ENCODE measurements at regions not wholly inside any gene's neighbourhood (a gene's known extent, or its start where the extent isn't known, plus 50 kb on each side); places are given as distances from the start of the nearest gene placed in this dataset.
"Not testable (repeated sequence)": the region's sequence is repeated elsewhere in the genome, so short reads cannot be mapped to it uniquely, and the experiment has no call there.

DNA sequence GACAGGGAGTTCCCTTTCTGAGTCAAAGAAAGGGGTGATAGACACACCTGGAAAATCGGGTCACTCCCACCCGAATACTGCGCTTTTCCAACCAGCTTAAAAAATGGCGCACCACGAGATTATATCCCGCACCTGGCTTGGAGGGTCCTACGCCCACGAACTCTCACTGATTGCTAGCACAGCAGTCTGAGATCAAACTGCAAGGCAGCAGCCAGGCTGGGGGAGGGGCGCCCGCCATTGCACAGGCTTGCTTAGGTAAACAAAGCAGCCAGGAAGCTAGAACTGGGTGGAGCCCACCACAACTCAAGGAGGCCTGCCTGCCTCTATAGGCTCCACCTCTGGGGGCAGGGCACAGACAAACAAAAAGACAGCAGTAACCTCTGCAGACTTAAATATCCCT is 132.3 kb upstream of the ISL1 start:
- H3K4me1 ChIP-seq (ENCODE audit: insufficient read depth, low read length); POLR2A ChIA-PET (ENCODE audit: partially characterized antibody); H3K27ac ChIP-seq (ENCODE audit: low read depth, low read length); H3K36me3 ChIP-seq (ENCODE audit: insufficient read depth, low read length); H3K9me3 ChIP-seq (ENCODE audit: control insufficient read depth in 1 of 2, low read length in 2 of 2); H3K4me3 ChIP-seq (ENCODE audit: low read length in 2 of 2); intact Hi-C loops (cut with micrococcal nuclease); H3K27me3 Mint-ChIP-seq; DNase-seq; H3K27ac Mint-ChIP-seq; H3K4me1 Mint-ChIP-seq; CTCF ChIA-PET (ENCODE audit: partially characterized antibody); H3K4me3 Mint-ChIP-seq; H3K27me3 ChIP-seq (ENCODE audit: insufficient read depth, low read length); H3K36me3 Mint-ChIP-seq: not testable (repeated sequence)
- peaks cover 0 to 10% (median 6%) of the 10 kb centered on the region in 8 donors for H3K9me3 Mint-ChIP-seq

DNA sequence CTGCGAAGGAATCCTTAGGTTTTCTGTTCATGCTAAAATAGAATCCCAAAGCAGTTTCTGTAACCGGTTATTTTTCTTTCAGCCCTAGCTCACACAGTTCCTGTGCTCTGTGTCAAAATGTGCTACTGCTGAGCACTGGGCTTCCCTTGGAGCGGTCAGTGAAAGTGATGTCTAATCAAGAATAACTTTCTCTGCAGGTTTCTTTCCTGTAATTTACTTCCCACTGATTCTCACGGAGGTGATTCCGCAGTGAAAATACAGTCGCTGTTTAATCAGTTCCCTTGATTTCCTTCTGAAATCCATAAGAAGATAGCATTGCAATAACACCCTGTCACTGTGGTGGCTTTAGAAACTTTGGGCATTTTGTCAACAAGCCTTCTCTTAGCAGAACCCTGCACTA is 112.0 kb upstream of the ISL1 start:
- no peaks in the 10 kb centered on the region for H3K27me3 Mint-ChIP-seq
- CTCF ChIA-PET (ENCODE audit: partially characterized antibody), result no interaction called here
- Histone ChIP-seq H3K27me3 (ENCODE audit: insufficient read depth, low read length) (no peaks in the 10 kb centered on the region), H3K36me3 (ENCODE audit: insufficient read depth, low read length) (no peaks in the 10 kb centered on the region), H3K4me3 (ENCODE audit: low read length in 2 of 2) (no peak overlapping the region), H3K9me3 (ENCODE audit: control insufficient read depth in 1 of 2, low read length in 2 of 2) (no peaks in the 10 kb centered on the region), H3K4me1 (ENCODE audit: insufficient read depth, low read length) (no peaks in the 10 kb centered on the region), H3K27ac (ENCODE audit: low read depth, low read length) (no peak overlapping the region)
- no peaks in the 10 kb centered on the region for H3K4me1 Mint-ChIP-seq
- POLR2A ChIA-PET (ENCODE audit: partially characterized antibody), result no interaction called here
- no peak overlapping the region for H3K4me3 Mint-ChIP-seq
- no peaks in the 10 kb centered on the region for H3K36me3 Mint-ChIP-seq
- H3K9me3 Mint-ChIP-seq, result peaks cover 0 to 7% (median 2%) of the 10 kb centered on the region in 8 donors
- intact Hi-C loops (cut with micrococcal nuclease), result no loop called here
- H3K27ac Mint-ChIP-seq, result no peak overlapping the region
- DNase-seq, result no peak

DNA sequence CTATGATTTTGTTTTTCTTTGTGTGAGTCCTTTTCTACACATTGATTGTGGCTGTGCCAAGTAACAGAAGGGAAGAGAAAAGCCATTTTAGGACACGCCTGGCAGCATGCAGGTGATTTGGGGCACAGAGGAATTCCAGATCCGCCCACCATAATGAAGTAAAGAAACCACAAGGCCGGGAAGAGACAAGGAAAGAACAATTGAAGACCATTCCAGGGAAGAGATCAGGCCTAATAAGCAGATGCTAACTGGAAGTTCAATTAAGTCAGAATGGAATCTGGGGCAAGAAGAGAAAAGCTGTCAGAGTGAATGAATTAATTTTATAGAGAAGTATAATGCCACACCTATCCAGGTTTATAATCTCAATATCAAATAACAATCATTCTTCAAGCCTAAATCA is 110.2 kb upstream of the ISL1 start:
- H3K27me3 ChIP-seq (ENCODE audit: insufficient read depth, low read length), result no peaks in the 10 kb centered on the region
- no peaks in the 10 kb centered on the region for H3K4me1 ChIP-seq (ENCODE audit: insufficient read depth, low read length)
- Mint-ChIP-seq H3K36me3 (no peaks in the 10 kb centered on the region), H3K9me3 (peaks cover 0 to 9% (median 3%) of the 10 kb centered on the region in 8 donors), H3K4me3 (no peak overlapping the region), H3K27ac (no peak overlapping the region), H3K4me1 (no peaks in the 10 kb centered on the region), H3K27me3 (no peaks in the 10 kb centered on the region)
- POLR2A ChIA-PET (ENCODE audit: partially characterized antibody), result no interaction called here
- no peak for DNase-seq
- H3K4me3 ChIP-seq (ENCODE audit: low read length in 2 of 2), result no peak overlapping the region
- H3K9me3 ChIP-seq (ENCODE audit: control insufficient read depth in 1 of 2, low read length in 2 of 2), result no peaks in the 10 kb centered on the region
- CTCF ChIA-PET (ENCODE audit: partially characterized antibody), result no interaction called here
- H3K27ac ChIP-seq (ENCODE audit: low read depth, low read length), result no peak overlapping the region
- intact Hi-C loops (cut with micrococcal nuclease), result no loop called here
- H3K36me3 ChIP-seq (ENCODE audit: insufficient read depth, low read length), result no peaks in the 10 kb centered on the region

DNA sequence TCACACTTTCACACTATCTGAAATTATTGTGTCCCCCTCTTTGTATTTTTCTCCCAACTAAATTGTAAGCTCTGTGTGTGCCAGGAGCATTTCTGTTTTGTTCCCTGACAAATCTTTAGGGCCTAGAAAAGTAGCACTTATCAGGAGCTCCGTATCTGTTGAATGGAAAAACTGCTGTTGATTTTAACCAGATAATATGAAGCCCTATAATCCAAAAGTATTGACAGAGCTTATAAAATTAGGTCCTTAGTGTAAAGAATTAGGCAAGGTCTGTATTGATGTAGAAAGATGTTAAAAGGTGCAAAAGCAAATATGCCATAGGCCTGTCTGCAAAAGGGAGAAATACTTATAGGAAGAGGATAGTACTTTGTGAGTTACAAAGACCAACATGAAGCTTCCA is 109.4 kb upstream of the ISL1 start:
- intact Hi-C loops (cut with micrococcal nuclease), result no loop called here
- DNase-seq, result no peak
- H3K36me3 Mint-ChIP-seq, result no peaks in the 10 kb centered on the region
- no peak overlapping the region for H3K4me3 Mint-ChIP-seq
- H3K27ac Mint-ChIP-seq, result no peak overlapping the region
- Histone ChIP-seq H3K9me3 (ENCODE audit: control insufficient read depth in 1 of 2, low read length in 2 of 2) (no peaks in the 10 kb centered on the region), H3K27ac (ENCODE audit: low read depth, low read length) (no peak overlapping the region), H3K27me3 (ENCODE audit: insufficient read depth, low read length) (no peaks in the 10 kb centered on the region), H3K36me3 (ENCODE audit: insufficient read depth, low read length) (no peaks in the 10 kb centered on the region), H3K4me3 (ENCODE audit: low read length in 2 of 2) (no peak overlapping the region), H3K4me1 (ENCODE audit: insufficient read depth, low read length) (no peaks in the 10 kb centered on the region)
- no peaks in the 10 kb centered on the region for H3K27me3 Mint-ChIP-seq
- H3K9me3 Mint-ChIP-seq, result peaks cover 0 to 9% (median 3%) of the 10 kb centered on the region in 8 donors
- ChIA-PET CTCF (ENCODE audit: partially characterized antibody) (no interaction called here), POLR2A (ENCODE audit: partially characterized antibody) (no interaction called here)
- H3K4me1 Mint-ChIP-seq, result no peaks in the 10 kb centered on the region

DNA sequence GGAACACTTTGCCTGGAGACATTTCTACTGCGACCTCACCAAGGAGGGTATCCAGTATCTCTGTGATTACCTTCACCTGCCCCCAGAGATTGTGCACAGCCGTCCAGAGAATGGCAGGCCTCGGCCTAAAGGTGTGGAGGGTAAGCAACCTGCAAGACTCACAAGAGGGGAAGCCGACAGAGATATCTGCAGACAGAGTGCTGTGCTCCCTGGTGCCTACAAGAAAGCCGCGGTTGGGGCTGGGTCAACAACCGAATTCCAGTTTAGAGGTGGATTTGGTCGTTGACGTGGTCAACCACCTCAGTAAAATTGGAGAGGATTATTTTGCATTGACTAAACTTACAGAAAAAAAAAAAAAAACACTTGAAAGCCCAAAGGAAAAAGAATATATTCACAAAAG is 107.8 kb upstream of the ISL1 start:
- no peak for DNase-seq
- H3K4me3 ChIP-seq (ENCODE audit: low read length in 2 of 2), result no peak overlapping the region
- no peaks in the 10 kb centered on the region for H3K36me3 Mint-ChIP-seq
- no peaks in the 10 kb centered on the region for H3K4me1 ChIP-seq (ENCODE audit: insufficient read depth, low read length)
- no peaks in the 10 kb centered on the region for H3K27me3 ChIP-seq (ENCODE audit: insufficient read depth, low read length)
- ChIA-PET CTCF (ENCODE audit: partially characterized antibody) (no interaction called here), POLR2A (ENCODE audit: partially characterized antibody) (no interaction called here)
- H3K27ac ChIP-seq (ENCODE audit: low read depth, low read length), result no peak overlapping the region
- intact Hi-C loops (cut with micrococcal nuclease), result no loop called here
- H3K9me3 ChIP-seq (ENCODE audit: control insufficient read depth in 1 of 2, low read length in 2 of 2), result no peaks in the 10 kb centered on the region
- H3K9me3 Mint-ChIP-seq, result peaks cover 0 to 9% (median 3%) of the 10 kb centered on the region in 8 donors
- no peak overlapping the region for H3K4me3 Mint-ChIP-seq
- H3K27ac Mint-ChIP-seq, result no peak overlapping the region
- H3K4me1 Mint-ChIP-seq, result no peaks in the 10 kb centered on the region
- no peaks in the 10 kb centered on the region for H3K36me3 ChIP-seq (ENCODE audit: insufficient read depth, low read length)
- H3K27me3 Mint-ChIP-seq, result no peaks in the 10 kb centered on the region

DNA sequence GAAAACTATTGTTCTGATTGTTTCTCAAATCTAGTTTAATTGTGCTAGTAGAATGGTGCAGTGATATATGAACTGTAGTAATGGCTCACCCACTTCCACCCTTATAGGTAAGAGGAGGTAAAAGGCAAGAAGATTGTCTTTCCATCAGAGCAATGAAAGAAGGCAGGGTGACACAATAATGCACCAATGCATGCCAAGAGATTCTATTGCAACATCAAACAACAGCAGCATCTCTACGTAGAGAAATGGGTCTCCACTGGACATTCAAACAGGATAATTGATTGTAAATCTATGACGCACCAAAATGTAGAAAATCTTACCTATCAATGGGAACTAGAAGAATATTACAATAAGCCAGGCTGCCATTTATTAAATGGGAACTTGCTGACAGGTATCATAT is 107.0 kb upstream of the ISL1 start:
- ChIA-PET CTCF (ENCODE audit: partially characterized antibody) (no interaction called here), POLR2A (ENCODE audit: partially characterized antibody) (no interaction called here)
- Histone ChIP-seq H3K27me3 (ENCODE audit: insufficient read depth, low read length) (no peaks in the 10 kb centered on the region), H3K4me1 (ENCODE audit: insufficient read depth, low read length) (no peaks in the 10 kb centered on the region), H3K36me3 (ENCODE audit: insufficient read depth, low read length) (no peaks in the 10 kb centered on the region), H3K4me3 (ENCODE audit: low read length in 2 of 2) (no peak overlapping the region), H3K27ac (ENCODE audit: low read depth, low read length) (no peak overlapping the region), H3K9me3 (ENCODE audit: control insufficient read depth in 1 of 2, low read length in 2 of 2) (no peaks in the 10 kb centered on the region)
- Mint-ChIP-seq H3K27ac (no peak overlapping the region), H3K9me3 (peaks cover 0 to 9% (median 3%) of the 10 kb centered on the region in 8 donors), H3K4me1 (no peaks in the 10 kb centered on the region), H3K36me3 (no peaks in the 10 kb centered on the region), H3K27me3 (no peaks in the 10 kb centered on the region), H3K4me3 (no peak overlapping the region)
- intact Hi-C loops (cut with micrococcal nuclease), result no loop called here
- DNase-seq, result no peak

DNA sequence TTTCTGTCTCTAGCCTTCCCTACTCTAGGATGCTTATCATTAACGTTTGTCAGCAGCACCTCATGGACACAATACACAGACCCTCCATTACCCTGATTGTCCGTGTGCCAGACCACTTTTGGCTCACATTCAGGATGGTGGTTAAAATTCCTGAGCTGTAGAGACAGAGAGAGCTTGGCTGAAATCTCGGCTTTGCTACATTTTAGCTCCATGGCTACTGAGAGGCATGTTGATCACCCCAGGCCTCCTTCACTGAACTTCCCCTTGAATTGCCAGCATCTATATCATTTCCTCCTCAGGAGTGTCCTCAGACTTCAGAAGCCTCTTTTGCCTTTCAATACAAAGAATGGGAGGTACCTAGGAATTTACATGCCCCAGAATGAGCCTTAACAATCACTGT is 104.7 kb upstream of the ISL1 start:
- Histone ChIP-seq H3K4me1 (ENCODE audit: insufficient read depth, low read length) (no peaks in the 10 kb centered on the region), H3K4me3 (ENCODE audit: low read length in 2 of 2) (no peak overlapping the region), H3K27ac (ENCODE audit: low read depth, low read length) (no peak overlapping the region), H3K9me3 (ENCODE audit: control insufficient read depth in 1 of 2, low read length in 2 of 2) (no peaks in the 10 kb centered on the region), H3K27me3 (ENCODE audit: insufficient read depth, low read length) (no peaks in the 10 kb centered on the region), H3K36me3 (ENCODE audit: insufficient read depth, low read length) (no peaks in the 10 kb centered on the region)
- CTCF ChIA-PET (ENCODE audit: partially characterized antibody), result no interaction called here
- no peak overlapping the region for H3K4me3 Mint-ChIP-seq
- H3K27me3 Mint-ChIP-seq, result no peaks in the 10 kb centered on the region
- no peak overlapping the region for H3K27ac Mint-ChIP-seq
- intact Hi-C loops (cut with micrococcal nuclease), result no loop called here
- no peaks in the 10 kb centered on the region for H3K36me3 Mint-ChIP-seq
- H3K4me1 Mint-ChIP-seq, result no peaks in the 10 kb centered on the region
- peaks cover 0 to 9% (median 1%) of the 10 kb centered on the region in 8 donors for H3K9me3 Mint-ChIP-seq
- no peak for DNase-seq
- POLR2A ChIA-PET (ENCODE audit: partially characterized antibody), result no interaction called here

DNA sequence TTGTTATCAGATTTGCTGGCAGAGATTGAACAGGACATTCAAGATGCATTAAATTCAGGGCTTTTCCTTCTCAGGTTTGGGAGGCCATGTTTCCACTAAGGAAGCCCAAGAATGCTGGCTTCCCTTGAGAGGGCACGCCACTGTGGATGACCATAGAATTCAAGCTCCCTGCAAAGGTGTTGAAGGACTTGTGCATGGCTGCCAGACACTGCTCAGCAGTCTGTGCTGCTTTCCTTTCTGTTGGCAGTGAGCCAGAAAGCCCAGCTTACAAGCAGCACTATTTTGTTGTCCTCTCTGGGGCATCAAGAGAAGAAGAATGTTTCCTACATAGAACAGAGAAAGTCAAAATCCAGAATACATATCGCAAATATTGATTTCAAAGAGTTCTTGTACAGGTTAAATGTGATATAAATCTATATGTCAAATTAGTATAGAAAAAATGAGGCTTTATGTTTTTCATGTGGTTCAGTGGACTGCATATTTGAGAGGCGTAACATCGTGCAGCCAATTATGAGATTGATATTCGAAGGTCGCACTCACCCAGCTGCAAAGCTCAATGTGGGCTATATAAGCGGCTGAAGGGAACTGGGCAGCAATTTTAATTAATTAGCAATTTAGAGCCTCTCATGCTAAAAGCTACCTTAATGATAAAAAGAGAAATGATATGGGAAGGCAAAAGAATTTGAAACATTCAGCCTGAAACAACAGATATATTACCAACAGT is 103.1 kb upstream of the ISL1 start:
- Mint-ChIP-seq H3K36me3 (no peaks in the 10 kb centered on the region), H3K27ac (no peak overlapping the region), H3K4me3 (no peak overlapping the region), H3K9me3 (peaks cover 0 to 9% (median 3%) of the 10 kb centered on the region in 8 donors), H3K4me1 (no peaks in the 10 kb centered on the region), H3K27me3 (no peaks in the 10 kb centered on the region)
- no peak for DNase-seq
- CTCF ChIA-PET (ENCODE audit: partially characterized antibody), result no interaction called here
- intact Hi-C loops (cut with micrococcal nuclease), result no loop called here
- no peak overlapping the region for H3K4me3 ChIP-seq (ENCODE audit: low read length in 2 of 2)
- no peaks in the 10 kb centered on the region for H3K4me1 ChIP-seq (ENCODE audit: insufficient read depth, low read length)
- no peak overlapping the region for H3K27ac ChIP-seq (ENCODE audit: low read depth, low read length)
- no peaks in the 10 kb centered on the region for H3K36me3 ChIP-seq (ENCODE audit: insufficient read depth, low read length)
- H3K27me3 ChIP-seq (ENCODE audit: insufficient read depth, low read length), result no peaks in the 10 kb centered on the region
- POLR2A ChIA-PET (ENCODE audit: partially characterized antibody), result no interaction called here
- no peaks in the 10 kb centered on the region for H3K9me3 ChIP-seq (ENCODE audit: control insufficient read depth in 1 of 2, low read length in 2 of 2)

All from CD4-positive, alpha-beta memory T cell (primary cell).